ENCODE measurements at regions not wholly inside any gene's neighbourhood (a gene's known extent, or its start where the extent isn't known, plus 50 kb on each side); places are given as distances from the start of the nearest gene placed in this dataset.

- no peak overlapping the region for H3K4me3 ChIP-seq (ENCODE audit: low read depth, low read length)
- TF ChIP-seq CTCF (conservative IDR thresholded peaks at IDR 0.05; ENCODE audit: low read depth, low read length) = no peak
- DNase-seq (ENCODE audit: low read depth) = no peak
Measured at GRCh38 chr2:128412181-128412871, 93.7 kb upstream of the HS6ST1 start.

- DNase-seq (ENCODE audit: low read depth) = no peak
- no peak for TF ChIP-seq CTCF (conservative IDR thresholded peaks at IDR 0.05; ENCODE audit: low read depth, low read length)
- no peak overlapping the region for H3K4me3 ChIP-seq (ENCODE audit: low read depth, low read length)
Measured at GRCh38 chr2:128413014-128413717, 94.5 kb upstream of the HS6ST1 start.

- DNase-seq (ENCODE audit: low read depth) = no peak
- no peak for TF ChIP-seq CTCF (conservative IDR thresholded peaks at IDR 0.05; ENCODE audit: low read depth, low read length)
- H3K4me3 ChIP-seq (ENCODE audit: low read depth, low read length) = no peak overlapping the region
Measured at GRCh38 chr2:128413718-128414341, 95.2 kb upstream of the HS6ST1 start.

GRCh38 chr2:128414351-128414750, 95.7 kb upstream of the HS6ST1 start:
- DNase-seq (ENCODE audit: low read depth) = no peak
- no peak overlapping the region for H3K4me3 ChIP-seq (ENCODE audit: low read depth, low read length)
- TF ChIP-seq CTCF (conservative IDR thresholded peaks at IDR 0.05; ENCODE audit: low read depth, low read length) = no peak

- no peak for TF ChIP-seq CTCF (conservative IDR thresholded peaks at IDR 0.05; ENCODE audit: low read depth, low read length)
Measured at GRCh38 chr2:128414946-128415778, 96.5 kb upstream of the HS6ST1 start.

GRCh38 chr2:128415779-128416061, 97.1 kb upstream of the HS6ST1 start:
- no peak for TF ChIP-seq CTCF (conservative IDR thresholded peaks at IDR 0.05; ENCODE audit: low read depth, low read length)
- no peak for DNase-seq (ENCODE audit: low read depth)
- H3K4me3 ChIP-seq (ENCODE audit: low read depth, low read length) = no peak overlapping the region

More at GRCh38 chr2:128414946-128415778, 96.5 kb upstream of the HS6ST1 start:
- DNase-seq (ENCODE audit: low read depth) = no peak
- H3K4me3 ChIP-seq (ENCODE audit: low read depth, low read length) = no peak overlapping the region
